OCI-LY7 (cell line): ENCODE measurements at regions not wholly inside any gene's neighbourhood (a gene's known extent, or its start where the extent isn't known, plus 50 kb on each side); places are given as distances from the start of the nearest gene placed in this dataset.

Experiments
- CTCF ChIP-seq: fragments of 200-600 bp; sonication (generic); conservative IDR thresholded peaks from 2 replicates; pipeline ENCODE4 v1.5.1; 2014; ENCODE audit warnings: mild to moderate bottlenecking, antibody characterized with exemption, low read length, moderate library complexity, mixed read lengths
- EZH2phosphoT487 ChIP-seq: fragments of 200-600 bp; sonication (generic); IDR thresholded peaks from 2 replicates; pipeline ENCODE4 v1.6.1; 2018; ENCODE audit warnings: low read depth, borderline replicate concordance, mild to moderate bottlenecking, mixed run types, antibody characterized with exemption, low read length, moderate library complexity, mixed read lengths

- no peak for TF ChIP-seq CTCF
- no peak for TF ChIP-seq EZH2phosphoT487
Observed at GRCh38 chr5:109519416-109519815, 109.6 kb upstream of the PJA2 start.
